ENCODE measurements at regions not wholly inside any gene's neighbourhood (a gene's known extent, or its start where the extent isn't known, plus 50 kb on each side); places are given as distances from the start of the nearest gene placed in this dataset.

DNA sequence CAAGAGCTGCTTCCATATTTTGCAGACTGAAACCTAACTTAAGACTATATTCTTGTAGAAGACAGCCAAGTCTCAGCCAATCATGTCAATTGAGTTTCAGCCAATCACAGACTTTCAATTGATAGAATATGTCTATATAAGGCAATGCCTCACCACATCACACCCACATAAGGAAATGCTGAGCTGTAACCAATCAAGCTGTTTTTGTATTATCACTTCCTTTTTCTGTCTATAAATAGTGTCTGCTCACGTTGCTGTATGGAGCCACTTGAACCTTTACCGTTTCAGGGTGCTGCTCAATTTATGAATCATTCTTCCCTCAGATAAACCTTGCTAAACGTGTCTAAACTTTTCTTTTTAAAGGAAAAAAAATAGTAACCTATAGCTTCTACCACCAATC, 1554.4 kb upstream of the LRRTM1 start:
- TF ChIP-seq, protein P1, sequence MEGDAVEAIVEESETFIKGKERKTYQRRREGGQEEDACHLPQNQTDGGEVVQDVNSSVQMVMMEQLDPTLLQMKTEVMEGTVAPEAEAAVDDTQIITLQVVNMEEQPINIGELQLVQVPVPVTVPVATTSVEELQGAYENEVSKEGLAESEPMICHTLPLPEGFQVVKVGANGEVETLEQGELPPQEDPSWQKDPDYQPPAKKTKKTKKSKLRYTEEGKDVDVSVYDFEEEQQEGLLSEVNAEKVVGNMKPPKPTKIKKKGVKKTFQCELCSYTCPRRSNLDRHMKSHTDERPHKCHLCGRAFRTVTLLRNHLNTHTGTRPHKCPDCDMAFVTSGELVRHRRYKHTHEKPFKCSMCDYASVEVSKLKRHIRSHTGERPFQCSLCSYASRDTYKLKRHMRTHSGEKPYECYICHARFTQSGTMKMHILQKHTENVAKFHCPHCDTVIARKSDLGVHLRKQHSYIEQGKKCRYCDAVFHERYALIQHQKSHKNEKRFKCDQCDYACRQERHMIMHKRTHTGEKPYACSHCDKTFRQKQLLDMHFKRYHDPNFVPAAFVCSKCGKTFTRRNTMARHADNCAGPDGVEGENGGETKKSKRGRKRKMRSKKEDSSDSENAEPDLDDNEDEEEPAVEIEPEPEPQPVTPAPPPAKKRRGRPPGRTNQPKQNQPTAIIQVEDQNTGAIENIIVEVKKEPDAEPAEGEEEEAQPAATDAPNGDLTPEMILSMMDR (IDR thresholded peaks at IDR 0.05; ENCODE audit: insufficient read depth, low read length, poor library complexity, severe bottlenecking), result no peak
- TF ChIP-seq EZH2phosphoT487 (conservative IDR thresholded peaks at IDR 0.05; ENCODE audit: low read length), result no peak

Data from SU-DHL-6 (cell line).